Activated CD8-positive, alpha-beta memory T cell treated with anti-CD3 and anti-CD28 coated beads for 24 hours (primary cell): ENCODE measurements at regions not wholly inside any gene's neighbourhood (a gene's known extent, or its start where the extent isn't known, plus 50 kb on each side); places are given as distances from the start of the nearest gene placed in this dataset.
"Not testable (repeated sequence)": the region's sequence is repeated elsewhere in the genome, so short reads cannot be mapped to it uniquely, and the experiment has no call there.

Experiments used
- DNase-seq: peaks from one replicate; pipeline ENCODE4 v3.0.0-alpha.2; 2020

DNA sequence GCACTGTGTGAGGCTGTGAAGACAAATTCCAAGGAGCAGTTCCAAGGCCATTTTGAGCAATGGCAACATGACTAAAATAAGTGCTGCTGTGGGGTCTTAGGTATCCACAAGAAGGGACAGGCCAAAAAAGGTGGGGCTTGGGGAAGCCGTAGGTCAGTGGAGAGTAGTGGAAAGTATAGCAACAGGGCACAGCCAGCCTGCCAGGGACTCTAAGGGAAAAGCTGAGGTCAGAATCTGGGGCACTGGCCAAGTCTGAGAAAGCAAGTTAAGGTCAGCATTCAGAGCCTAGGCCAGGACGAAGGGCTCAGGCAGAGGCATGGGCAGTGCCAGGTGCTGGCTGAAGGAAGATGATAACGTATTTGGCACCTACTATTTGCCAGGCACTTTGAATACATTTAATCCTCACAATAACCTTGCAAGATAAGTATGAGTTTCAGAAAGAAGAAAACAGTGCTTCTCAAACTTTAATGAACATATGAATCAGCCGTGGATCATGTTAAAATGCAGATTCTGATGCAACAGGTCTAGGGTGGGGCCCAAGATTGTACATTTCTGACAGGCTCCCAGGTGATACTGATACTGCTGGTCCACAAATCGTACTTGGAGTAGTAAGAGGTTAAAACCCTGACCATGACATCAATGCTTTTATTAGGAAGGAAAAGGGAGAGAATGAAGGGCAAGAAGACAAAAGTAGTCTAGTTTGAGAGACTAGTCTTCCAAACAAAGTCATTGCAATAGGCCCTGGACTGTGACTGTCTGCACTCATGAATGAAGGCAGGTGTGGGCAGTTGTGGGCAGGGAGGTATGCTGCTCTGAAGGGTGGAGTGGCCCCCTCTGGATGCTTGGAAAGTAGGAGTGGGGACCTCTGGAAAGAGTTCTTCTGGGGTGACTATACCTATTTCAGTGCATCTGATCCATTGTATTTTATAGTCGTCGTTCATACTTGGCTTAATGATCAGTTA lies 106.3 kb upstream of the ANKRD28 start:
- DNase-seq = no peak

DNA sequence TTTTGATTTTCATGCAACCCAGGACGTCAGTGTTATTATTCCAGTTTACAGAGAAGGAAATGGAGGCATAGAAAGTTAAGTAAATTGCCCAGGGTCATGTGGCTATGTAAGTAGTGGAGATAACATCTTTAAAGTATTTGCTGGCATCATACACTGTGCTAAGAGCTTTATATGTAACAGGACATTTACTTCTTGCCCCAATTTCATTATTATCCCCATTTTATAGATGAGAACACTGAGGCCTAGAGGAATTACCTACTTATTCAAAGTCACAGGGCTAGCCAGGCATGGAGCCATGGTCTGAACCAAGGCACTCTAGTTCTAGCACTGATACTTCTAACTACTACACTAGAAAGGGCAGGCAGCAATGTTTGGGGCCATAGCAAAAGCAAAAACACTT lies 107.3 kb upstream of the ANKRD28 start:
- no peak for DNase-seq

DNA sequence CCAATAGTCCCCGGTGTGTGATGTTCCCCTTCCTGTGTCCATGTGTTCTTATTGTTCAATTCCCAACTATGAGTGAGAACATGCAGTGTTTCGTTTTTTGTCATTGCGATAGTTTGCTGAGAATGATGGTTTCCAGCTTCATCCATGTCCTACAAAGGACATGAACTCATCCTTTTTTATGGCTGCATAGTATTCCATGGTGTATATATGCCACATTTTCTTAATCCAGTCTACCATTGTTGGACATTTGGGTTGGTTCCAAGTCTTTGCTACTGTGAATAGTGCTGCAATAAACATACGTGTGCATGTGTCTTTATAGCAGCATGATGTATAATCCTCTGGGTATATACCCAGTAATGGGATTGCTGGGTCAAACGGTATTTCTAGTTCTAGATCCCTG lies 109.6 kb upstream of the ANKRD28 start:
- not testable (repeated sequence) for DNase-seq

DNA sequence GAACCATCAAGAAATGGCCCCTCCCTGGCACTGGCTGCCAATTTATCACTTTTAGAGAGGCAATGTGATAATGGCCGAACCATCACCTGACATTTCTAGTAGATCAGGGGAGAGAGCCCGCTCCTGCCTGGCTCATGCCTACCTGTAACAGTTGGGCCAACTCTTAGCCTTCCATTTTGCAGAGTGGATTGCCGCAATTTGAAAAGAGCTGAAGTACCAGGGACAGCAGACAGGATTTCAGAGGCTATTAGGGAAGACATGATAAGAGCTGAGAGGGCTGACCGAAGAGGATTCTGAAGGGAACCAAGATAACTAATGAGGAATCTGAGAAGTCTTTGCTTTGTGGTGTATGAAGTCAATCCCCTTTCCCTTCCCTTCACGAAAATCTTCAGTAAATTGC lies 121.2 kb upstream of the ANKRD28 start:
- no peak for DNase-seq

DNA sequence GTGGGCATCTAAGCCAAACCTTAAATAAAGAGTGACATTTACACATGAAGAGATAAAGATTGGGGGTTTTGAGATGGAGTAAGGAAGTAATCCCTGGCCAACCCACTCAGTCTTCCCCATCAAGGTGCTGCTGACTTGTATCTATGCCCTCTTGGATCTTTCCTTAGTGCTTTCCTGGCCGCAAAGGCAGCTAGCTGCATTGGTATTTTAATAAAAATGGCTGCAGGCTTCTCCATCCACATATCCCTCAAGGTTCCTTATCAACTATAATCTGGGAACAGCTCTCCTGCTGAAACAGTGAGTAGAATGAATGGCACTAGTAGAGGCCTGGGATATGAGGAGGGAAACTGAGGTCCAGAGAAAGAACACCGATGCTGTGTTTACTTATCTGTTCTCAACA lies 122.2 kb upstream of the ANKRD28 start:
- DNase-seq = no peak

DNA sequence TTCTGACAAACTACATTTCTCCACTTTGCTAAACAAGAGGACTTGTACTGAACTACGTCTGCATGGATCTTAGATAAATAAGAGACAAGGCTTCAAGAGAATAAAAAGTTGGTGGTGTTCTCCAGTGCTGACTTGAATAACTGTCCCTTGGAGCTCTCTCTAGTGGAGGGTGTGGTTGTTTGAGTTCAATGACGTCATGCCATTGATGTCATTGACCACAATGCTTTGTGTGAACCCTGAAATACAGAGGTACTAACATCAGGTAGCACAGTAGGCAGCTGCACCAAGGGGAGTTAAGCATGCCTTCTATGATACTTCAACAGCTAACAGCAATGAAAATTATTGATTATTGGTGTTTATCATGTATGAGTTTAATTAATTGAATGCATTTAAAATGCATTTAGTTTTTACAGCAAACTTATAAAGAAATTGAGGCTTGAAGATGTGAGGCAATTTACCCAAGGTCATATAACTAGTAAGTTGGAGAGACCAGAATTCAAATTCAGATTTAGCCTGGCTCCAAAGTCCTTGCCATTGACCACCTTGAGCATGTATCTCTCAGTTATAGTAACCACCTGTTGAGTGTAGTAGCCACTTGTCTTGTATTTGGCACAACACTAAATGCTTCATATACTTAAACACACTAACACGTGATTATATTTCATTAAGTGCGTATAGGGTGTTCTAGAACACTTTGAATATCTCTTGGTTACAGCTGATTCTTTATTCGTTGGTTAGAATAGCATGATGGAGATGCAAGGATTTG lies 126.0 kb upstream of the ANKRD28 start:
- DNase-seq = no peak

DNA sequence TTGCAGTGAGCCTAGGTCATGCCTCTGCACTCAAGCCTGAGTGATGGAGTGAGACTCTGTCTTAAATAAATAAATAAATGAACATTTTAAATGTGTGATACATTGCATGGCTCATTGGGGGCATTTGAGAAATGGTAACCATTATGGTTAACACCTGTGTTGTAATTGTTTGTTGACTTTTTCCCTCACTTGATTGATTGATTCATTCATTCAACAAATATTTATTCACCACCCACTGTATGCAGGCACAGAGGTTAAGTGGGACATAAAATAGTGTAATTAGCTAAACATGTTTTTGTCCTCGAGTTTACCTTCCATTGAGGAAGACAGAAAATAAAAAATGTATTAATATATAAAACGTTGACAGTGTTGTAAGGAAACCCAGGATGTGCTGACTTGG lies 127.1 kb upstream of the ANKRD28 start:
- DNase-seq = no peak

DNA sequence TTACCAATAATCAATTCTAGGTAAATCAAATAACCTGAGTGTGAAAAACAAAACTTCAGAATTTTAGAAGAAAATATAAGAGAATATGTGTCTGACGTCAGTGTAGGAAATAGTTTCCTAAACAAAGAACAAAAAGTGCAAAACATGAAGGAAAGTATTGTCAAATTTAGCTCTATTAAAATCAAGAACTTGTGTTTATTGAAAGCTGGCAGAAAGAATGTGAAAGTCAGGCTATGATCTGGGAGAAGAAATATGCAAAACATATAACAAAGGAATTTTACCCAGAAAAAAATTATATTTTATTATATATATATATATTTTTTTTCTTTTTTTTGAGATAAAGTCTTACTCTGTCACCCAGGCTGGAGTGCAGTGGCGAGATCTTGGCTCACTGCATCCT lies 129.1 kb upstream of the ANKRD28 start:
- DNase-seq = no peak

DNA sequence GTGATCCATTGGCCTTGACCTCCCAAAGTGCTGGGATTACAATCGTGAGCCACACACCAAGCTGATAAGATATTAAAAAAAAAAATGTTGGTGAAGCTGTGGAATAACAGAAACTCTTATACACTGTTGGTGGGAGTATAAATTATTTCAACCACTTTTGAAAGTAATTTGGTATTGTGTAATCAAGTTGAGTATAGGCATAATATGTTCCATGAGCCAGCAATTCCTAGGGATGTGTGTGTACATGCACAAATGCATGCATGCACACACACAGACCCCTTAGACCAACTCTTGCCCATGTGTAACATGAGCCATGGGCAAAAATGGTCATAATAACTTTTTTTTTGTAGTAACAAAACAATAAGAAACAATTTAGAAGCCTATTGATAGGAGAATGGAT lies 130.2 kb upstream of the ANKRD28 start:
- no peak for DNase-seq

DNA sequence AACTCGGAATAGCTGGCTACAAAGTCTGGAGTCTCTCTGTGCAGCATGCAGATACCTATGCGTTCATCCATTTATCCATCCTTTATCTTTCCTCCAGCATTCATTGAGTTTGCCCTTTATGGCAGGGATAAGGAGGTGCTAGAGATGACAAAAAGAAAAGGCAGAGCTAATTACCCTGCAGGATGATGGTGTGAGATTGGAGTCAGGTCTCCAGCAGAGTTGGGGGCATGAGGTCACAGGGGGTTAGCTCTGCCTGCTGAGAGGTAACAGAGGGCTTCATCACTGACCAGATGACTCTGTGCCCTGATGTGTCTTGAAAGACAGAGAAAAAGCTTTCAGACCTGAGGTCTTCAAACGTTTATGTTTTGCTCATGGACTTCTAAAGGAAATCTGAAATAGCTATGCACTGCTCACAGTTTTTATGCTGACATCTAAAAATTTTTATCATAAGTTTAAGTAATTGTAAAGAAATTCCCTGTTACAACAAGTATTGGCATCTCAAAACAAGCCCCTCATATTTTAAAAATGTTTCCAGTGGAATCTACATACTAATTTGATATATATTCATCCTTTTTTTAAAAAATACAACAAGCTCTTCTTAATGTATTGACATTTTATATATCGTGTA lies 132.3 kb upstream of the ANKRD28 start:
- DNase-seq = no peak

DNA sequence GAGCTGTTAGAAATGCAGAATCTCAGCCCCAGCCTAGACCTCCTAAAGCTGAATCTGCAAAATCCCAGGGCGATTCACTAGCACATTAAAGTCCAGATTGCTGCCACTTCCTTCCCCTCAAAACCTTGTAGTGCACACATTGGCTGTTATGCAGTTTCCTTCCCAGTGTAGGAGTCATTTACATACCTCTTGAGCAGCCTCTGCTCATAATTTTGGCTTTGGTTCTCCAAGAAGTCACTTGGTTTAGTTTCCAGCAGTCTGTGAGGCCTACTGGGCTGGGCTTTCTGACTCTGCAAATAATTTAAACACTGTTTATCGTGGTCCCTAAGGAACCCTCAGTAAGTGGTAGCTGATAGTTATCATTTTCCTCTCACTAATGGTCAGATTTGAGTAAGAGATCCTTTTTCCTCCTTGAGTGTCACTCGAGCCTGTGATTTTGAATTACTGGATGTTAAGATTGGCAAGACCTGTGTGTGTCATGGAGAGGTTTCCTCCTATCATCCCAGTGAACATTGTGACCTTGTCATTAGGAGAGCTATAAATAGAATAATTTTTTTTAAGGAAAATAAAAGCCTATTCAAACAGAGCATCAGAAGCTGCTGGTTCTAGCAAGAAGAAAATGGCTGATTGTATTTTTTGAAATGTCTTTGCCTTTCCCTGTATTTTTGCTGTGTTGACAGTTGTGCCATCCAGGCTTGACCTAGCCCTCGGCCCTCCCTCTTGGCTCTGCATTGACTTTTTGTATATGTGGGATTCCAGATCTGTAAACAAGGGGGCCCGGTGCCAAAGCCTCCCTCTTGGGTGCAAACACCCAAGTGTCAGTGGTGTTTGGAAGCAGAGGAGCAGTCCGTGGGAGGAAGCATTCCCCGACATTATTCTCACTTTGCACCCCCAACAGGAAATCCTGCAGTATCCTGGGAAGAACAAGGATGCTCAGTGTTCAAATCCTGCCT lies 134.8 kb upstream of the ANKRD28 start:
- no peak for DNase-seq

DNA sequence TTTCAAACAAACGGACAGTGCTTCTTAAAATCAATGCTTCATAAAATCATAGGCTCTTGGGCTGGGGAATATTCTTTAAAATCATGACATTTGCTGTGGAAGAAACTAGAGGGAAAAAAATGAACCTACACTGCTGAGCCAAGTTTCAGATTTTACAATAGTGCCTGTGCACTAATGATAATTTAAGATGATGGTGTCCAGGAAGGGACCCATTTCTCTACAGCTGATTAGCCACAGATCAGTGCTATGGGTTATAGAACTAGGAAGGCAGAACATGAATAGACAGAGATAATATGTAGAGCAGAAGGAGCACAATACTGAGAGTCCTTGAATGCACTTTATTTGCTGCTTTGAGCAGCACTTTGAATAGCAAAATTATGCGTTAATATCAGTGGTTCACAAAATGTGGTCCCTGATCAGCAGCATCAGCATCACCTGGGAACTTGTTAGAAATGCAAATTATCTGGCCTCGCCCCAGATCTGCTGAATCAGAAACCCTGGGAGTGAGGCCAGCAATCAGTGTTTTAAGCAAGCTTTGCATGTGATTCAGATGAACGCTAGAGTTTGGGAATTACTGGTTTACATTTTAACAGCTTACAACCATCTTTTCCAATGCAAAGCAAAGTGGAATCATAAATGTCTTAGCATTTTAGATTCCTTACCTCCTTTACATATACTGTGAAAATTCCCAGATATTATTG lies 135.8 kb upstream of the ANKRD28 start:
- no peak for DNase-seq

DNA sequence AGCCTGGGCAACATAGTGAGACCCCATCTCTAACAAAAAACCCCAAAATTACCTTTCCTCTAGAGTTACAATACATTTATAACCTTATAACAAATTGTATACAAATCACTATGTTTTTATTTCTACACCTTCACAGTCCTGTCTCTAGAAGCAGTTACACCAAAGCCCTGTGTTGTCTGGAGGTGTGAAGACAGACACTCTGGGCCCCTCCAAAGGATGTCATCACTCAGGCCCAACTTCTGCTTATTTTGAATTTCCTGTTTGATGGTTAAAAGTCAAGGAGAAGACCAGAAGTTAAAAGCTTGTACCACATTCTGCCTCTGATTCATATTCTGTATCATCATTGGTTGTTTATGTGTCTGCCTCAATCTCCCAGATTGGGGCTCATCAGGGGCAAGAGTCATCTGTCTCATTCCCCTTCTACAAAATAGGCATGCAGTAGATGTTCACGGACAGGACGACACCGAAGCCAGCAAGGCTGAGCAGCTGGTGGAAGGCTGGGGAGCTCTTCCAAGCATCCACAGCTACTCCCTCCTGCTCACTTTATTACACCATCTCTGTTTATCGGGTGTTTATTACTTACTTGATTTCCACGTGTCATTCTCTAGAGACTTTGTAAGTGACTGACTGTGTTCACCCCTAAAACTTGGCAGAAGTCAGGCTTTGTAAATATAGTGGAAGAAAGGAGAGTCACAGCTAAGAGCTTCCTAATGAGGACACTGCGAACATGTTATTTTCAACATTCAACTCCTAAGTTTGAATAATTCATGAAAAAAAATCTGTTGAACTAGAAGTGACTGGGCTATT lies 136.8 kb upstream of the ANKRD28 start:
- DNase-seq = no peak

DNA sequence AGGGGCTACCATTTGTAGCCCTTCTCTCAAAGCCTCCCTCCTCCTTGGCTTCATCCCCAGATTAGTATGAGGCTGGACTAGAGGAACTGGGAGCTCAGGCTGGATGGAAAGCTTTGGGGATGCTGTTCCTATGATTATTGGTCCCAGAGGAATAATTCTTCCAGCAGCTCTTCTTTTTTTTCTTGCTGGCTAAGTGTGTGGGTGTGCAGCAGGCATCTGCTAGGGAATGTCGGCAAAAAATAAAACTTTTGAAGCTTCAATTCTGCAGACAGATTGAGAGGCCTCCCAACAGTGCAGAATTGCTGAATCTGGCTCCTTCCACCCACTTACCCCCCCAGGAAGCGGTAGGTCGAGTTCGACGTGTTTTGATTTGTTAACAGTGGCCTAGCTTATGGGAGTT lies 138.5 kb upstream of the ANKRD28 start:
- DNase-seq = no peak

DNA sequence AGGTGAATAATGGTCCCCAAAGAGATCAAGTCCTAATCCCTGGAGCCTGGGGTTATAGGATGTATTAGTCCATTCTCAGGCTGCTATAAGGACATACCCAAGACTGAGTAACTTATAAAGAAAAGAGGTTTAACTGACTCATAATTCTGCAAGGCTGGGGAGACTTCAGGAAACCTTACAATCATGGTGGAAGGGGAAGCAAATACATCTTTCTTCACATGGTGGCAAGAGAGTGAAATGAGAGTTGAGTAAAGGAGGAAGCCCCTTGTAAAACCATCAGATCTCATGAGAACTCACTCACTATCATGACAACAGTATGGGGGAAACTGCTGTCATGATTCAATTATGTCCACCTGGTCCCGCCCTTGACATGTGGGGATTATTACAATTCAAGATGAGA lies 142.9 kb upstream of the ANKRD28 start:
- no peak for DNase-seq

DNA sequence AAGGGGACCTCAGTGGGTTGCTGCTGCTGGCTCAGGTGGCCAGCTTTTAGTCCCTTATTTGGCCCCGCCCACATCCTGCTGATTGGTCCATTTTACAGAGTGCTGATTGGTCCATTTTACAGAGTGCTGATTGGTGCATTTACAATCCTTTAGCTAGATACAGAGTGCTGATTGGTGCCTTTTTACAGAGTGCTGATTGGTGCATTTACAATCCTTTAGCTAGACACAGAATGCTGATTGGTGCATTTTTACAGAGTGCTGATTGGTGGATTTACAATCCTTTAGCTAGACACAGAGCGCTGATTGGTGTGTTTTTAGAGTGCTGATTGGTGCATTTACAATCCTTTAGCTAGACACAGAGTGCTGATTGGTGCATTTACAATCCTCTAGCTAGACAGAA lies 143.7 kb upstream of the ANKRD28 start:
- not testable (repeated sequence) for DNase-seq

DNA sequence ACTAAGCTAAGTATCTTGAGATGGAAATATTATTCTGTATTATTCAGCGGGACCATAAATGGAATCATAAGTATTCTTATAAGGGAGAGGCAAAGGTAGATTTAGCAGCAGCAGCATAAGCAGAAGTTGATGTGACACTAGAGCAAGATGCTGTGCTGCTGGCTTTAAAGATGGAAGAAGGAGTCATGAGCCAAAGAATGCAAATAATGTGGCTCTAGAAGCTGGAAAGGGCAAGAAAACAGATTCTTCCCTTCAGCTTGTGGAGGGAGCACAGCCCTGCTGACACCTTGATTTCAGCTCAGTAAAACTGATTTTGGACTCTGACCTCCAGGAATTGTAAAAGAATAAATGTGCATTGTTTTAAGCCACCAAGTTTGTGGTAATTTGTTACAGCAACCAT lies 144.2 kb upstream of the ANKRD28 start:
- no peak for DNase-seq

DNA sequence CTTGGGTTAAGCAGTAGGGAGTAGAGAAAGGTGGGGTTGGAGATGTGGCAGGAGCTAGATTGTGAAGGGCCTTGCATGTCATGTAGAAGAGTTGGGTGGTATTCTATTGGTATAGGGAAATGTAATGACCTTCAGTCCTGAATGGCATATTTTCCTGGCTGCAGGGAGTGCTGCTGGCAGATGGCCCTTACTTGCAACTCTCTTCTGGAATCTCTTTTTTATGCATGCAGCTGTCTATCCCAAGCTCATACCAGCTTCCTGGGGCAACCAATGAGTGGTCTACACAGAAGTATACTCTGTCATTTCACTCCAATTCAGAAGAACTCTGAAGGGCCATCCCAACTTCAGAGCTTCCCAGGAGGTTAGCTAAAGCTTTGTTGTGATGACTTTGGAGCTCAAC lies 144.7 kb upstream of the ANKRD28 start:
- DNase-seq = no peak

DNA sequence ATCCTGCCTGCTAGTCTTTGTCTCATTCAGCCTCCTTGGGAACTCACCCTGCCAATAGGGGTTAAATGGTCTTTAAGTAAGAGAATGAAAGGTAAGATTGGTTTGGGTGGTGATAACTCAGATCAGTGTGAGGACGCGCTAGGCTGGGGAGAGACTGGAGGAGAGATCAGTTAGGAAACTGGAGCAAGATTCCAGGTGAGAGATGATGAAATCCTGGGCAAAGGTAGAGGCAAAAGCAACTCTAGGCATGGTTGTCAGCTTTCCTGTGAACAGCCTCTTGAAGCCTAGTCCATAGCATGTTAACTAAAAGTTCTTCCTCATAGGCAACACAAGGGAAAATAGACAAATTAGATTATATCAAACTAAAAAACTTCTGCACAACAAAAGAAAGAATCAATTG lies 145.2 kb upstream of the ANKRD28 start:
- no peak for DNase-seq

DNA sequence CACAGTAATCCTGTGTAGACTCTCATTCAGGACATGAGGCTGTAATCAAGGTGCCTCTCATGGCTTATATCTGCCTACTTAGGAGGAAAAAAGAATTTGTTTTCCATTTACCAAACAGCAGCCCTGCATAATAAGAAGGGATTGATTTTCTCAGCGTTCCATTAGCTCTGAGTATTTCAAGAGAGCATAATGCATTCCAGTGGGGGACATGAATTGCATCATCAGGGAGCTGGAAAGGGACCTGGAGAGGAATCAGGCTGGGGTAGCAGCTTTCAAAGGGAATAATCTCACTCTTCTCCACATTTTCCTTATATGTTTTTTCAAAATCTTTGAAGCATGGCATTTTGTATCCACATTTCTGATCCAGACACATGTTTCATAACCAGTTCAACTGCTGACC lies 150.6 kb upstream of the ANKRD28 start:
- no peak for DNase-seq
